B cell (primary cell): ENCODE measurements at regions not wholly inside any gene's neighbourhood (a gene's known extent, or its start where the extent isn't known, plus 50 kb on each side); places are given as distances from the start of the nearest gene placed in this dataset.

Experiments used
- ATAC-seq: fragments of 200-7000 bp; cut with Tn5 transposase; one replicate; pipeline ENCODE4 v1.10.0; 2021; ENCODE audit warnings: low read depth, mild to moderate bottlenecking, moderate number of reproducible peaks, moderate library complexity
- CTCF ChIA-PET: fragments of 350-600 bp; sonication (Branson Sonifier 250); formaldehyde crosslinking; loops from one replicate; lab custom pipeline; 2021; ENCODE audit warnings: antibody characterized with exemption, inconsistent platforms; lab: Charles Lee
- POLR2A ChIA-PET: fragments of 350-600 bp; sonication (Branson Sonifier 250); formaldehyde crosslinking; loops from one replicate; lab custom pipeline; 2021; ENCODE audit warnings: antibody characterized with exemption; lab: Charles Lee
- DNase-seq: peaks from one replicate; pipeline ENCODE4 v3.0.0; 2013
- H2AFZ ChIP-seq: 2 replicates; pipeline ENCODE4 v1.6.1; 2012; ENCODE audit warnings: mild to moderate bottlenecking, low read depth, low read length; ENCODE audit not compliant: insufficient read depth, poor library complexity, severe bottlenecking
- H3K27ac ChIP-seq, 2 donors: 1 replicate in 1 of 2; 2 replicates in 1 of 2; pipeline ENCODE4 v1.5.1; 2012 to 2013; ENCODE audit warnings: low read length in 2 of 2, mild to moderate bottlenecking in 2 of 2, moderate library complexity in 1 of 2
- H3K27me3 ChIP-seq, 4 experiments: fragments of 200-600 bp in 1 of 4; sonication (generic) in 1 of 4; replicated peaks in 1 of 4; 1 replicate in 2 of 4; 2 replicates in 2 of 4; pipeline versions ENCODE4 v1.6.1 to v1.7.0; 2013 to 2016; ENCODE audit warnings: low read length in 3 of 4, mild to moderate bottlenecking in 2 of 4, mixed read lengths in 1 of 4, moderate library complexity in 1 of 4; ENCODE audit not compliant: insufficient read depth in 4 of 4, control insufficient read depth in 3 of 4; ENCODE audit errors: control extremely low read depth in 1 of 4
- H3K36me3 ChIP-seq, 2 experiments: replicated peaks in 1 of 2; 1 replicate in 1 of 2; 2 replicates in 1 of 2; pipeline versions ENCODE4 v1.6.1 to v1.7.1; 2013; ENCODE audit warnings: low read length in 1 of 2; ENCODE audit not compliant: insufficient read depth in 2 of 2, control insufficient read depth in 1 of 2; ENCODE audit errors: control extremely low read depth in 1 of 2, extremely low read depth in 1 of 2
- H3K4me1 ChIP-seq, 2 donors: fragments of 200-600 bp in 1 of 2; sonication (generic) in 1 of 2; 1 replicate in 1 of 2; 2 replicates in 1 of 2; pipeline versions ENCODE4 v1.5.1 to v1.6.1; 2013 to 2017; ENCODE audit warnings: low read length in 2 of 2; ENCODE audit not compliant: control insufficient read depth in 2 of 2, insufficient read depth in 2 of 2
- H3K4me2 ChIP-seq: replicated peaks from 2 replicates; pipeline ENCODE3; 2012; ENCODE audit warnings: mild to moderate bottlenecking, low read depth, low read length; ENCODE audit not compliant: poor library complexity, severe bottlenecking
- H3K4me3 ChIP-seq, 5 experiments: fragments of 200-600 bp in 1 of 5; sonication (generic) in 1 of 5; 1 replicate in 3 of 5; 2 replicates in 2 of 5; pipeline versions ENCODE4 v1.5.1 to v1.7.0; 2011 to 2016; ENCODE audit warnings: low read length in 4 of 5, mild to moderate bottlenecking in 4 of 5, low read depth in 2 of 5, control low read depth in 1 of 5, moderate library complexity in 1 of 5; ENCODE audit not compliant: insufficient read depth in 1 of 5; ENCODE audit errors: control extremely low read depth in 1 of 5, extremely low read depth in 1 of 5
- H3K79me2 ChIP-seq: fragments of 200-600 bp; sonication (generic); one replicate; pipeline ENCODE4 v1.6.0; 2016; ENCODE audit warnings: low read length; ENCODE audit not compliant: control insufficient read depth, insufficient read depth
- H3K9ac ChIP-seq: fragments of 200-600 bp; sonication (generic); 2 replicates; pipeline ENCODE4 v1.6.1; 2017; ENCODE audit warnings: mild to moderate bottlenecking, low read length, moderate library complexity
- H3K9me3 ChIP-seq, 3 donors: one replicate each; pipeline versions ENCODE4 v1.6.1 to v1.7.1; 2013; ENCODE audit warnings: low read length in 2 of 3; ENCODE audit not compliant: control insufficient read depth in 2 of 3, insufficient read depth in 1 of 3; ENCODE audit errors: control extremely low read depth in 1 of 3
- H4K20me1 ChIP-seq: 2 replicates; pipeline ENCODE4 v1.6.0; 2012; ENCODE audit warnings: mild to moderate bottlenecking, low read length; ENCODE audit not compliant: insufficient read depth, control insufficient read depth, poor library complexity, severe bottlenecking
- H3K27ac Mint-ChIP-seq: one replicate; pipeline ENCODE4 v1.8.0; 2021; ENCODE audit warnings: mixed read lengths
- H3K27me3 Mint-ChIP-seq: one replicate; pipeline ENCODE4 v1.8.0; 2021; ENCODE audit warnings: mixed read lengths
- H3K4me1 Mint-ChIP-seq: one replicate; pipeline ENCODE4 v1.8.0; 2021; ENCODE audit warnings: mixed read lengths
- H3K4me3 Mint-ChIP-seq: one replicate; pipeline ENCODE4 v1.8.0; 2021; ENCODE audit warnings: mixed read lengths
- H3K9me3 Mint-ChIP-seq: one replicate; pipeline ENCODE4 v1.8.0; 2022; ENCODE audit warnings: mixed read lengths; ENCODE audit not compliant: insufficient read depth
- EZH2 ChIP-seq: IDR thresholded peaks from 2 replicates; pipeline ENCODE4 v1.6.1; 2012; ENCODE audit warnings: borderline replicate concordance, low read depth, mild to moderate bottlenecking, moderate library complexity, low read length; ENCODE audit not compliant: insufficient read depth, poor library complexity, severe bottlenecking
- WGBS: methylation state at CpG from one replicate; pipeline ENCODE4 v1.1.5; 2013; ENCODE audit warnings: missing lambda C conversion rate; ENCODE audit not compliant: insufficient coverage; 5-methylcytosine and 5-hydroxymethylcytosine counted together
- intact Hi-C: fragments of 100-400 bp; cut with micrococcal nuclease; formaldehyde crosslinking; loops from one replicate; pipeline ENCODE4 v1.10.0; 2022
- TF ChIP-seq, protein P1 (sequence below): fragments of 200-600 bp; IDR thresholded peaks from one replicate; pipeline ENCODE4 v1.8.0; 2022; ENCODE audit warnings: antibody characterized with exemption, mild to moderate bottlenecking

DNA sequence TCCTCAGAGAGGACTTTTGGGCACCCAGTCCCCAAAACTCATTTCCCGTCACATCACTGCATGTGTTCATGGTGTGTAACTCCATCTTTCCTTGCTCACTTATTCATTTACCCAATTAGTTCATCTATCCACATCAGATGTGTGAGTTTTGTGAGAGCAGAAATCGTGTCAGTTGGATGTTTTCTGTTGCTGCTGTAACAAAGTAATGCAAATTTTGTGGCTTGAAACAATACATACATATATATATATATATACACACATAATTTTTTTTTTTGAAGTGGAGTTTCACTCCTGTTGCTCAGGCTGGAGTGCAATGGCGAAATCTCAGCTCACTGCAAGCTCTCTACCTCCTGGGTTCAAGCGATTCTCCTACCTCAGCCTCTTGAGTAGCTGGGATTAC is 70.5 kb upstream of the BOD1 start:
- H2AFZ ChIP-seq = no peak overlapping the region
- Mint-ChIP-seq H3K27me3 (no peaks in the 10 kb centered on the region), H3K4me3 (no peak overlapping the region)

DNA sequence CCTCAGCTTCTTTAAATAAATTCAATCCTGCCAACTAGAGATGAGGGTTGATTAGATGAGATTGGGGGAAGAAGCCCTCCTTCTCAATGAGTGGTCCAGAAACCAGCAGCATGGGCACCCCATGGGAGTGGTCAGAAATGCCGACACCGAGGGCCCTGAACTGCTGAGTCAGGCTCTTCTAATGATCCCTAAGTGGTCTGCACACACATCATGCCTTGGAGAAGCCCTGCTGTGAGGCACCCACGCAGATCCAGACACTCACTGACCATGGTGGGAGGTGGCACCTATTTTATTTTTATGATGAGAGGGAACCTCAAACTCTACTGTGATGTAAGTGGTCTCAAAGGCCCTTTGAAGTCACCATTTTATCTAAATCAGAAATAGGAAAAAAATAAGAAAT is 72.3 kb upstream of the BOD1 start:
- H3K27me3 ChIP-seq = no peaks in the 10 kb centered on the region
- peak overlapping the region; percentile 34 for H3K4me2 ChIP-seq
- Mint-ChIP-seq H3K4me3 (peak overlapping the region; percentile 14), H3K4me1 (peaks cover 44% of the 10 kb centered on the region), H3K9me3 (no peaks in the 10 kb centered on the region), H3K27me3 (no peaks in the 10 kb centered on the region), H3K27ac (peak overlapping the region; percentile 82)
- no peak overlapping the region for H2AFZ ChIP-seq
- no peak for DNase-seq
- ChIA-PET POLR2A (interaction anchor here (3.5 kb wide), 1 partner anchor 8 kb away, joined by 13 read pairs; no protein-coding TSS in a partner anchor), CTCF (interaction anchor here (1.2 to 2.1 kb wide), 7 partner anchors 8 to 237 kb away, joined by 4 to 7 read pairs (median 5); no protein-coding TSS in a partner anchor)
- no peak for TF ChIP-seq EZH2
- TF ChIP-seq, protein P1, sequence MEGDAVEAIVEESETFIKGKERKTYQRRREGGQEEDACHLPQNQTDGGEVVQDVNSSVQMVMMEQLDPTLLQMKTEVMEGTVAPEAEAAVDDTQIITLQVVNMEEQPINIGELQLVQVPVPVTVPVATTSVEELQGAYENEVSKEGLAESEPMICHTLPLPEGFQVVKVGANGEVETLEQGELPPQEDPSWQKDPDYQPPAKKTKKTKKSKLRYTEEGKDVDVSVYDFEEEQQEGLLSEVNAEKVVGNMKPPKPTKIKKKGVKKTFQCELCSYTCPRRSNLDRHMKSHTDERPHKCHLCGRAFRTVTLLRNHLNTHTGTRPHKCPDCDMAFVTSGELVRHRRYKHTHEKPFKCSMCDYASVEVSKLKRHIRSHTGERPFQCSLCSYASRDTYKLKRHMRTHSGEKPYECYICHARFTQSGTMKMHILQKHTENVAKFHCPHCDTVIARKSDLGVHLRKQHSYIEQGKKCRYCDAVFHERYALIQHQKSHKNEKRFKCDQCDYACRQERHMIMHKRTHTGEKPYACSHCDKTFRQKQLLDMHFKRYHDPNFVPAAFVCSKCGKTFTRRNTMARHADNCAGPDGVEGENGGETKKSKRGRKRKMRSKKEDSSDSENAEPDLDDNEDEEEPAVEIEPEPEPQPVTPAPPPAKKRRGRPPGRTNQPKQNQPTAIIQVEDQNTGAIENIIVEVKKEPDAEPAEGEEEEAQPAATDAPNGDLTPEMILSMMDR = no peak
- peaks cover 0 to 5% (median 0%) of the 10 kb centered on the region in 3 donors for H3K9me3 ChIP-seq
- H3K36me3 ChIP-seq = no peaks in the 10 kb centered on the region
- no peak for ATAC-seq
- no peak overlapping the region for H3K27ac ChIP-seq
- no peaks in the 10 kb centered on the region for H3K79me2 ChIP-seq
- 80% methylated on average over 2 of the region's 3 CpGs for WGBS
- H4K20me1 ChIP-seq = no peaks in the 10 kb centered on the region
- intact Hi-C loops = loop anchor here (1.0 to 10.0 kb wide), 2 partner anchors 8 to 46 kb away; no protein-coding TSS in a partner anchor
- H3K4me1 ChIP-seq = peaks cover 30 to 43% of the 10 kb centered on the region in 2 donors
- no peak overlapping the region for H3K4me3 ChIP-seq
- no peak overlapping the region for H3K9ac ChIP-seq

More for the DNA sequence above, 70.5 kb upstream of the BOD1 start:
- POLR2A ChIA-PET = interaction anchor here (0.7 kb wide), 1 partner anchor 210 kb away, joined by 3 read pairs; no protein-coding TSS in a partner anchor
- TF ChIP-seq, protein P1 = no peak
- no peak for TF ChIP-seq EZH2
- H3K4me1 Mint-ChIP-seq = peaks cover 47% of the 10 kb centered on the region
- H3K27ac Mint-ChIP-seq = no peak overlapping the region
- no peaks in the 10 kb centered on the region for H4K20me1 ChIP-seq
- peaks cover 0 to 5% (median 0%) of the 10 kb centered on the region in 3 donors for H3K9me3 ChIP-seq
- CTCF ChIA-PET = interaction anchor here (0.8 to 2.1 kb wide), 3 partner anchors 10 to 239 kb away, joined by 4 to 7 read pairs (median 6); no protein-coding TSS in a partner anchor
- H3K79me2 ChIP-seq = no peaks in the 10 kb centered on the region
- no peak overlapping the region for H3K9ac ChIP-seq
- peaks cover 32 to 43% of the 10 kb centered on the region in 2 donors for H3K4me1 ChIP-seq
- ATAC-seq = no peak
- no peaks in the 10 kb centered on the region for H3K9me3 Mint-ChIP-seq
- H3K4me3 ChIP-seq = no peak overlapping the region
- intact Hi-C loops = loop anchor here (10.0 kb wide), 1 partner anchor 48 kb away; no protein-coding TSS in a partner anchor
- no peaks in the 10 kb centered on the region for H3K27me3 ChIP-seq
- no peak overlapping the region for H3K27ac ChIP-seq
- no peak overlapping the region for H3K4me2 ChIP-seq
- WGBS = no CpG with 5 or more reads among the region's 4 CpGs
- DNase-seq = no peak
- no peaks in the 10 kb centered on the region for H3K36me3 ChIP-seq
